ENCODE measurements at regions not wholly inside any gene's neighbourhood (a gene's known extent, or its start where the extent isn't known, plus 50 kb on each side); places are given as distances from the start of the nearest gene placed in this dataset.

DNA sequence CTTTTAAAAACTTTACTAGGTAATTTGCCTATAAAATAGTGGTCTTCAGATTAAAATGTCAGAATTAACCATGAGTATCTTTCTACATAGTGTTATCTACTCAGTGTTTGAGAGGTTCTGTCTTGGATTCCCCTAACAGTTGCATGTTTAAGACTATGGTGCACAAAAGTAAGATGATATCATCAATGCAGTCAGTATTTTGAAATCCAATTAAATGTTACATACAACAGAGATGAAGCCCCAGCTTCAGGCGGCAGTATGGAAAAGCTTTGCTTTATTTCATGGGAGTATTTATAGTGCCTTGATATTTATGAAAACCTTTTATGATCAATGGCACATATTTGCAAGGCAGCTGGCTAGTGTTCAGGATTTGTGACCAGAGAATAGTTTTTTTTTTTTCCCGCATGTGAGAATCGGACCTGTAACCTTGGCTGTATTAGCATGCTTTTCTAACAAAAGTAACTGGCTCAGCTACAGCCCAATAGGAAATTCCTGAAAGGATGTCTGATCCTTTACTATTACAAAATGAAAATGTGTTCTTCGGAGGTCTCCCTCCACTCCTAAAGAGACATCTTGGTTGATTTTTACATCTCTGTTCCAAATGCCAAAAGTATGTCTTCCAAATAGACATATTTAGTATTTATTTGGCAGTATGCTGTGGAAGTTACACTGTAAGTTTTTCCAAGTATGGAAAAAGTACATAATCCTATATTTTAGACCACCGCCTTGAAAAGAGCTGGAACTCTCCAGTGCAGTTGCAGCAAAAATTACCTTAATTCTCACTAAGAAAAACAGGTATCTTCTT lies 319.3 kb upstream of the UBE2E3 start:
- no peak for DNase-seq (ENCODE audit: low spot score)

DNA sequence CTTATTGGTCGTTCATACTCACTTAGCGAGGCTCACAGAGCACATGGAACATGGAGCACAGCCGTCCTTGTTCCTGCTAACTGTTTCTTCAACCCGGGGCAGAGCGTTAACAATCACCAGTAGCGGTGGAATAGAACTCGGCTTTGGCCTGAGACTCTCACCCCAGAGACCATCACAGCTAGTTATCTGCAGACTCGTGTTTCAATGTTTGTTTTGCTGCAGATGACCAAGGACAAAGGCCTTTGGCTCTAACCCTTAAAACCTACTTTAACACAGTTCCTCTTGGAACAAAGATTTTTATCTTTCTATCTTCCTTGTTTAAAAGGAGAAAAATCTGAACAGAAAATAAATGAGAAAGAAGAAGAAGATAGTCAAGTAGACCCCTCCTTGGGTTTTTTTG lies 320.2 kb upstream of the UBE2E3 start:
- no peak for DNase-seq (ENCODE audit: low spot score)

DNA sequence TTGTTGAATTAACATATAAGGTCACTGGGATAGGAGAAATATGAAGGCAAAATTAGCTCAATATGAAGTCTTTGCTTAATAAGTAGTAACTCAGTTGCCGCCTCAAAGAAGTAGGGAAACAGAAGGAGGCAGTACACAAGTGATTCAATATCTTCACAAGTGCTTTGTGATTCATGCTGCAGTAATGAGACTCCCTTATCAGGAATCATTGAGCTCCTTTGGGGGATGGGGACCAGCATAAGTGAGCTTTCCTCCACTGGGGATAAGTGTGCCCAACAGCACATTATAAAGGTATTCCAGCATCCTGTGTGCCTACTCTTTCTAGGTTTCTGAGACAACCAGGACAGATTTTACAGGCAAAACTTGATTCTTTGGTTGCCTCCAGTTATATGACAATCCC lies 323.4 kb upstream of the UBE2E3 start:
- no peak for DNase-seq (ENCODE audit: low spot score)

DNA sequence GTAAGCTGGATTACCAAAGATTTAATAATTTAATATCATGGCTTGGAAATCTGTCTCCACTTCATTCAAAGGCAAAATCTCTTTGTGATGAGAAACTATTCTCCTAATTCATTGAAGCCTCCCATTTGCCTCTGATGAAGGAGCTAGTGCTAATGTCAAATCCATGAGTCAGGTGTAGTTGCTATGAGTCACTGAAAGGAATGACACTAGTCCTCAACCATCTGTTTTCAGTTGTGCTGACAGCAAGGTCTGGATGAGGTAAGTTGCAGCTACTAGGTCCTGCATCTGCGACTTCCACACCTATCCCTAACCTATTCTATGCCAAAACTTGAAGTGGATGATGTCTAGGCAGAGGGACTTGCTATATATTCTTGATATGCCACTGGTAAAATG lies 324.0 kb upstream of the UBE2E3 start:
- no peak for DNase-seq (ENCODE audit: low spot score)

DNA sequence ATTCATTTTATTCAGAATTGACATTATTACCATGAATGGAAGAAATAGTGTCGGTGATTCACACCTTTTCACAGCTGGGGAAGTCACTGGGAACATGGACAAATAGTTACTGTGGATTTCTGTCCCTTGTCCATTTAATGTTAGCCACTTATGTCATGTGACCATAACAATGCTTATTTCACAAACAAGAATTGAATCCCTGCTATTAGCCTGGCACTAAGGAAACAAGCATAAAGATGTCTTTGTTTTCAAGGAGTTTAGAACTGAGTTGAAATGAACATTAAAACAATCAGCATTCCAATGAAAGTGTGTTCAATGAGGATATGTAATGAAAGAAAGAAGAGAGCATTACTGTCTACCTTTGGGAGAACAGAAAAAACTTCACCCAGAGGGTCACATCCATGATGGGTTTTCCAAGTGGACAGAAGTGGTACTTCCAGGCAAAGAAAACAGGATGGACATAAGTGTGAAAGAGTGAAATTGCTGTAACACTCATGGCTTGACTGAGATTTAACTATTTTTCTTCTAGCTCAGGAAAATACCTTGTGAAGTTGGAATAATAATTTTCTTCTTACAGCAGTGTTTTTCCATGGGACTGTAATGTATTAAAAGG lies 324.5 kb upstream of the UBE2E3 start:
- DNase-seq (ENCODE audit: low spot score): no peak

DNA sequence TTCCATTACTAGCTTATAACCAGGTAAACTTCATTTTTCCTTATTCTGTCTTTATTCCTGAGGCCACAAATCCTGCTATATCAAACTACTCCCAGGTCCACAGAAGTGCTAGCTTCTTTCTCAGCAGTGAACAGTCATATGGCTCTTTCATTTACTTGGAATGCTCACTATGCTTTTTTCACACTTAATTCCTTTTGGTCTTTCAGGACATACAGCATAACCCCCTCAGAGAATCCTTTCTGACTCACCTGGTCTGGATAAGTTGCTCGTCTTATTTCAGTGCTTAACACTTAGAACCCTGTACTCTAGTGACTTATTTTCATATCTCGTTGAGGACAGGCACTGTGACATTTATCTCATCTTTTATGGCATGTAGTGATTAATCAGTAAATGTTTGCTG lies 325.0 kb upstream of the UBE2E3 start:
- DNase-seq (ENCODE audit: low spot score): no peak

DNA sequence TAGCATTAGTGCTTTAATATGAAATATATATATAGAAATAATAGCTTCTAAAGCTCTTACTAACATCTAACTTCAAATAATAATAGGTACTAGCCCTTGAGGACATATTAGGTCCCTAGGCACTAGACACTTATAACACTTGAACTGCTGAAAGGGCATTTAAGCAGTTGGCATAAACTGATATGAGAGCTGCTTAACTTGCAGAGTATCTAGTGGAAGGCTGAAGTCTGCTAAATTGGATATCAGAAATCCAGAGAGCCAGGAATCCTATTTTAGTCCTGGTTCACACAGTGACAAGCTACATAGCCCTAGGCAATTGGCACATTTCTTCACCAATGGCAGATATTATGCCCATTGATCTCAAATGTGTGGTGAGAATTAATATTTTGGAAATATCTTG lies 326.9 kb upstream of the UBE2E3 start:
- no peak for DNase-seq (ENCODE audit: low spot score)

DNA sequence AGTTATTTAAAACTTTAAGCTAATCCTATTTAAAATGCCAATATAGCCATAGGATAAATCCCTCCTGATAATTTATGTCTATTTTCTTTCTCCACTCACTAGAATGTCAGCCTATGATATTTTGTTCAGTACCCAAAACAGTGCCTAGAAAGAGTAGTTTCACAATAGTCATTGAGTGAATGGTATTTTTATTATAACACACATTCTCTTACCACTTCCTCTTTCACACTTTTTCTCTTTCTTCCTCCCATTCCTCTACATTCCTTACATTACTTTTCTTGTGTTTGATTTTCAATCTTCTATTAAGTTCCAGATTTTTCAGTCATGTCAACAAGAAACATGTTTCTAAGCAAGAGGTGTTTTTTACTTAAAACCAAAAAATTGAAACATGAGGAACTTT lies 327.6 kb upstream of the UBE2E3 start:
- no peak for DNase-seq (ENCODE audit: low spot score)

DNA sequence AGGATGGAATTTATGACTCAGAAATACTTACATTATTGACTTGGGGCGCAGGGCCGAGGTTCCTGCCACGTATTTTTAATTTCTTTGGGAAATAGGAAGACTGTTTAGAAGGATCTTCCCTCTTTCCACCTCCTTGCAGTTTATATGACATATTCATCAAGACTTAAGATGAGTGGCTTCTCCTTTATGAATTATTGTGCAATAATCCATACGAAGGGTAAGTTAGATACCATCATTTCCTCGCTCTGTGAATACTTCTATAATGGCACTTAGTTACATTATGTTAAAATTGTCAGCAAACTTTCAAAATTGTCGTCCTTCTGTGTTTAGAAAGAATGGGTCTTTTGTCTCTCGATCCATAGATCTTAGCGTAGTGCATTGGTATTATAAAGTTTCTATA lies 328.8 kb upstream of the UBE2E3 start:
- no peak for DNase-seq (ENCODE audit: low spot score)

DNA sequence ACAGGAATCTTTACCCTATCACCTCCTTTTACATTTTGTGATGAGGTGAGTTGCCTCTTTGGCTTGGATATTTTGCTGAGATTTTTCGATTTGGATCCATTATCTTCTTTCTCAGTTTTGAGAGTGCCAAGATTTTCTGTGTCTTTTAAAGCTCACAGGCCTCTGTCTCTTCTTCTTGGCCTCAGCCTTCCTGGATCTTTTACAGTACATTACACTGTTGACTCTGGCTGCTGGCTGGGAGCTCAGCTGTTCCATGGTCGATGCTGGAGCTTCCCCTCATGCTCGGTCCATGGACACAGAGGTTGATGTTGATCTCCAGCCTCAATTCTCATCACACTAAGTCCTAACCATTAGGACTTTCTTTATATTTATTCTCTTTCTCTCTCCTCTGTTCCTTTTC lies 332.8 kb upstream of the UBE2E3 start:
- no peak for DNase-seq (ENCODE audit: low spot score)

DNA sequence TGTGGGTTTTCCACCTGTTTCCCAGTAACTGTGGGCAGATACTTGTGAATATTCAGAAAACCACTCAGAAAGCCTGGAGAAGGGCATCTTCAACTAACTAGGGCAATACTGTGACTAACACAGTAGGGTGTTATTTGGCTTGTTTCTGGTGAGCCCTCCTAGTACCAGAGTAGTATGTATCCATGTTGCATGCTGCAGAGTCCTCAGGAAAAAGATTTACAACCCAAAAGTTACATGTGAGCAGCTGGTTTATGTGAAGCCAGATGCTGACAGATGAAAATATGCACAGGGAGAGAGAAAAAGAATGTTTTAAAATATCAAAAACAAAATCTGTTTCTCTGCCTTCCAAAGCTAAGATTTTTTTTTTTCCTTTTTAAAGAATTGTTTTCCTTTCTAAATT lies 333.2 kb upstream of the UBE2E3 start:
- DNase-seq (ENCODE audit: low spot score): no peak

DNA sequence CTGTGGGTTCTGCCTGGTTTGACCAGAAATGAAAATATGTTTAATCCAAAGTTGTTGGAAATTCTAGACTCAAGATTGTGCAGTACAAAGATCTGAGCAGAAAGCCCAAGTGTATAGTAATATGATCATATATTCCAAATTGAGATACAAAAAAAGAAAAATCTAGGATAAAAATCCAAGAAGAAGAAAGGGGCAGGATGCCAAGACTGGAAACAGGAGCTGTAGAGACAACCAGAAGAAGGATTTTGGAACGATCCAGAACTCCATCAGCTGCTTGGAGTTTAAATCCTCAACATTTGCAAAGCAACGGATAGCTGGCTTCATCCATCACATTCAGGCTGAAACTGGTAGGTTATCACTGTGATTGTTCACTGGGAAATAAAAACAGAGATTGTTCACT lies 333.6 kb upstream of the UBE2E3 start:
- no peak for DNase-seq (ENCODE audit: low spot score)

DNA sequence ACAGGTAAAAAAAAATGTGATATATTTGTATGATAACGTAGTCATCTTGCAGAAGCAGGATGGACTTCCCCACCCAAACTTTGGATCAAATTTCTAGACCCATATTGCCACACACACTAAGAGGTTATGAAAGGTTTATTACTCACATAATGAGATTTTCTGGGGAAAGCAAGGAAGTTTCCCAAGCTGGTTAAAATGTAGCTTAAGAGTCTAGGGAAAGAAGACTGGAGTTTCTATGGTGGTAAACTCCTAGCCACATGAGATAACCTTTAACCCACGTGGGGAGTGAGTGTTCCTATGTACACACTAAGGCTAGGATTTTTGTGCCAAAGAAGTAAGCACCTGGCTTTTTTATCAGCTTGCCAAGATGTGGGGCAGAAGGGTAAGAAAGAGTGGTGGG lies 335.7 kb upstream of the UBE2E3 start:
- no peak for DNase-seq (ENCODE audit: low spot score)

DNA sequence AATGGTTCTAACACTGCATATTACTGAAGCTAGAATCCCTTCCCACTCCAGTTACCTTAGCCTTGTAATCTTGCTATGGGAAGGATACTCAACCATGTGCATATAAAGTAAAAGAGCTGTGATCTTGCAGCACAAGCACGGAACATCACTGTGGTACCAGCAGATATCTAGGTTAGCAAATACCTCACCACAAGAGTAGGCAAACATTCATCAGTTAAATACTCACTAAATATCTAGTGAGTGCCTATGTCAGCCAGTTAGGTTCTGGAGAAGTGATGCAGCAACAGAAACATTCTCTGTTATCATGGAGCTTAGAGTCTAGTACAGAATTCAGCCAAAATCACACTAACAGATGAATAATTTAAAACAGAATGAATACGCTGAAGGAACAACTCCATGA lies 349.6 kb upstream of the UBE2E3 start:
- DNase-seq (ENCODE audit: low spot score): no peak

DNA sequence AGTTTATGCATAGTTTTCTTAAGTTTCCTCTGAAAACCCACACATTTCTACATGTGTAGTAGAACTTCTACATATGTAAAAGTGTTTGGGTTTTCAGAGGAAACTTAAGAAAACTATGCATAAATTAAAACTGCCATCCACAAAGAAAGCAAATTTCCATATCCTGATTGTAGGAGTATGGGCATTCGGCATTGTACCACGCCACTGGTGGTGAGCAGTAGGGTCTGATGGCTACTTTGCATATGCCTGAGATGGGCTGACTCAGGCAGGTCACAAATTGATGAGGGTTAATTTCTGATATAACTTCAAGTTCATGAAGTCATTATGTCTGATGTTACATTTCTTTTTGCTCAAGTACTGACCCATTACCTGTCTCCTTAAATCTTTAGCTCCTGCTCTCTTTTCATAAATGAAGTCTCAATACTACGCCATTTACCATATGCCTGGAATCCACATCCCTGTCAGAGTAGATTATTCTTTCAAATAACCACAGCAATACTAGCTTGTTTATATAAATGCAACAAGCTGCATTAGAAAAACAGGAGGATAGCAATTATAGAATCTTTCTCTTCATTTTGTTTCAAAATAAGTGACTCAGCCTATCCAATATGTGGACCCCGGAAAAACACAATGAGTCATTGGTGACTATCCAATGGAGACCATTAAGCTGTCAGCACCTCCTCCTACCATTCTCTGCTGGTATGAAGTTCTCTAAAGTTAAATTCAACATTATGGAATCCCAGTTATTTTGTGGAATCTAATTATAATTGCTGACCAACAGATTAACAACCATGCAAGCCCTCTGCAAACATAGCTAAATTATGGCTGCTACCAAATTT lies 355.2 kb upstream of the UBE2E3 start:
- DNase-seq (ENCODE audit: low spot score): no peak

DNA sequence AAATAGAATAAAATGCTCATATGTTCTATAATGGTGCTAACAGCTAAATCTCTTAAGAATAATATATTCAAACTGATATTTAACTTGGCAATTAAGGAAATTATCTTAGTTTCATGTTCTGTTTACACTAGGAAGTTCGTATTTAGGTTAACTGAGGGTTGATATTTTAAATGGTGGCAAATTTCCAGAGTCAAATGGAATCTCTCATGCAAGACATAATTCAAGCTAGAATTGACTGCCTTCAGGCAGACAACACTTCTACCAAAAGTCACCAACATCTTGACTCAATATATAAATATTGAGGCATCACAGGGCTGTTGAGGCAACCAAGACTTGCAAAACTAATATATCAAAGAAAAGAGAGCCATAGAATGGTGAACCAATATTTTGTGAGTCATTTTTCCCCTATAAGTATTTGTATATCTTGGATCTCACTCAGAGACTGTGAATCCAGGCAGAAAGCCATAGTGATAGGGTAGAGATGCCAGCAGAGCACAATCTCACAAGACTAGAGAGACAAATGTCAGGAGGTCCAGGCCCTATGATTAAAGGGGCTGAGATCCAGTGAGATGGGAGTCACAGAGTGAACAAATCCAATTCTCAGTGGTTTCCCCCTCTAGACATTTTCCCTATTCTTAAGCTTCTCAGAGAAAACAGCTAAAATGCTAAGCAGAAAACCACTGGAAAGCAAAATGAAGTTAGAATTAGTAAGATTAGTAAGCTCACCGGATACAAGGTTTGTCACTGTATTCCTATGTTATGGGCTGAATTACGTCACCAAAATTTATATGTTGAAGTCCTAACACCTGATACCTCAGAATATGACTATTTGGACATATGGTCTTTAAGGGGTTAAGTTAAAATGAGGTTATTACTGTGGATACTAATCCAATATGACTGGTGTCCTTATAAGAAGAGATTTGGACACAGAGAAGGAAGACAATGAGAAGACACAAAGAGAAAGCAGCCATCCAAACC lies 358.2 kb upstream of the UBE2E3 start:
- no peak for DNase-seq (ENCODE audit: low spot score)

DNA sequence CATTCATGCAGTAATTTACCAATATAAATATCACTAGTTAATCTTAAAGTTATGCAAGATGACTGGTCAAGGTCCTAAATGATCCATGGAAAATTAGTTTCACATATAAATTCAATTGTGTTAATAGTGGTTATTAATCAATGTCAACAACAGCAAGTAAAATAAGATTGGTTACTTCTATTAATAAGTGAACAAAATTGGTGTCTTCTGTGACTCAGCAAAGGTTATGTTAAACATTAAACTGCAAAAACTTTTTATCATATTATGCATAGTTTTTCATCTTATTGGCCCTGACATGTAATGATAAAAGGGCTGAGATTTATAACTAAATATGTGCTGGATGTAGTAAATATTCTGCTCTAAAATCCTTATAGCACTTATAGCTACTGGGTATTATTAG lies 359.0 kb upstream of the UBE2E3 start:
- DNase-seq (ENCODE audit: low spot score): no peak

DNA sequence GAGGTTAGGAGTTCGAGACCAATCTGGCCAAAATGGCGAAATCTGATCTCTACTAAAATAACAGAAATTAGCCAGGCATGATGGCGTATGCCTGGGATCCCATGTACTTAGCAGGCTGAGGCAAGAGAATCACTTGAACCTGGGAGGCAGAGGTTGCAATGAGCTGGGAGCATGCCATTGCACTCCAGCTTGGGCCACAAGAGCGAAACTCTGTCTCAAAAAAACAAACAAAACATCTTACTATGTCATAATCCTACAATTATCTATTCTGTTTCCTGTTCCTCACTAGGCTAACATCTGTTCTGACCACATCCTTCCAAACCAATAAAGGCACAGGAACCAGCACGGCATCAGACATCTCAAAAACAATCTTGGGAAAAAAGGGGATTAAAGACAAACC lies 361.8 kb upstream of the UBE2E3 start:
- no peak for DNase-seq (ENCODE audit: low spot score)

DNA sequence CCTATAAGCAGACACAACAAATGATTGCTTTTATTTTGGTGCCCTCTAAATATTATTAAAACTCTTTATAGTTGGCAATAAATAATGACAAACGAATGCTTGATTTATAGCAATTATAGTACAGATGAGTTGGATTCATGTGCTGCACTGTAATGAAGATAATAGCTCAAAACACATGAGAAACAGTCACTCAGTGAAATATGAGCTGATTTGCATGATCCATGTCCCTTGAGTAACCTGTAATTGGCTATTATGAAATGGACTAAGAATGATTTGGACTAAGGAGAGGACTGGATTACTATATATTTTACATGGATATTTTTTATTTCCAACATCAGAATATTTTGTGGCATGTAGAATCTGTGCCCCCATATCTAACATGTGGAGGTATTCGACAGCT lies 365.6 kb upstream of the UBE2E3 start:
- no peak for DNase-seq (ENCODE audit: low spot score)

DNA sequence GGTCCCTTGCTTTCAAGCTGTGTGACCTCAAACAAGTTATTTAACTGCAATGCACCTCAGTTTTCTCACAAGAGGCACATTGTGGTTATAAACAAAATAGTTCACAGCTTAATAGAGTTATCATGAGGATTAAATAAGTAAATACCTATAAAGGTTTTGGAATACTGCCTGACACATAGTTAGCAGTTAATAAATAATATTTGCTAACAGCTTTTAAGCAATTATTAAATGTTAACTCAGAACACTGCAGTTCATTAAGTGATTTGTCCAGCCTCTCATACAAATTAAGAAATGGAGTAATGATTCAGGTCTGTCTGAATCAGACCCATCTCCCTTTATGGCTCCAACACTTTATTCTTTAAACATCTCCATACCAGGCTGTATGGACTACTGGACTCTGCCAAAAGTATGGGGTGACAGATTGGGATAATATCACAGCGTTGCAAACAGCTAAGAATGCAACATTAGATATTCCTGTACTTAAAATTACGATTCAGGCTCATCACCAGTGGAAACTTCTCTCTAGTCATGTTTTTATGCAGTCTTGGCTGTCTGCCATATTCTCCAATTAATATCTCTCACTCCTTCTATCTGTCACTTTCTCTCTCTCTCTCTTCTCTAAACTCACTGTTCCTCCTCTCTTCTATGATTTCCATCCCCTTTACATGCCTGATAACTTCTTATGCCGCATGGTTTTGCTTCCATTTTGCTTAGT lies 370.6 kb upstream of the UBE2E3 start:
- DNase-seq (ENCODE audit: low spot score): no peak

DNA sequence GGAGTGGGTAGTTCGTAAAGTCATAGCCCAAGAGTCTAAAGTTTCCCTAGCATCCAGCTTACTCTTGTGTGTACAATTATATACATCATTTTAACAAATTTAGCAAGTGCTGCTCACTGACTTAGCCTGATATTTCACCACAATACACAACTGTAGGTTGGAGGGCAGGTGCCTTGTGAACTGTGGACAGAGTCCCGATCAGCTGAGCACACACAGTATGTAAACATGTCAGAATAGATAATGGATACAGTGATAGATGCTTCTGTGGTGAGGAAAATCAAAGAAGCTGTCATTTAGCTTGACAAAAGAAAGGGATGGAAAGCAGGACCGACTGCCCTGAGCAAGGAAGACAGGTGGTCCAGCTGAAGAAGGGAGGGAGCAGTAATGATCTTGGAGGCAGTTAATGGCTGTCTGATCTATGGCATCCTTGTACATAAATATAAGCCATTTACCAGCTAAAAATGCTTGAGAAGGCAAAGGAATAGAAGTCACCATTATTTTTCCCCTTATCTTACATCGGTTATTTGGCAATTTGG lies 372.8 kb upstream of the UBE2E3 start:
- no peak for DNase-seq (ENCODE audit: low spot score)
